ENCODE measurements at regions not wholly inside any gene's neighbourhood (a gene's known extent, or its start where the extent isn't known, plus 50 kb on each side); places are given as distances from the start of the nearest gene placed in this dataset.

DNA sequence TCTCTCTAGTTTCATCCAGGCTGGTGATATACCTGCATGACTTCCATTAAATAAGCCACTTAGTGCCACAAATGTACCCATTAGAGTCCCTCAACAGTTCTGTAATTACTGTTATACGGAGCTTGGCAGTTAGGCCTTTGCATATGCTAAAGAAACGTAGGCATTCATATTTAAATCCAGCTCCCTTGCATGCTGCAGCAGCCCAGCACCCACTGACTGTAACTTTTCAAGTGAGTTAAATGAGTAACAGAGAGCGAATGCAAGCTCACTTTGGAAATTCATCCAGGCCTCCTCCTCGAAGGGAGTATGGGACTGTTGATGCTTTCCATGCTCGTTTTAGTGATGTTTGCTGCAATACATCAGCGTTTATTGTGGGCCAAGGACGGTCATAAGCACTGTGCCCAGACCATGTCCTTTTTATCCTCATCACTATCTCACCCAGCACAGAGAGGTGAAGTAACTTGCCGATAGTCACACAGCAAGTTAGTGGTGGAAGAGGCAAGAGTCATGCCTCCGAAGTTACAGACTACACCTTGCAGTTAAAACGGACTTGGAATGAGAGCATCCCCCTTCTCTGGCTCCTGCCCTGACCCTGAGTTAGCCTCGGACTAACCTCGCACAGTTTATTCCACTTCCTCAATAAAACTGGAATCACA, 179.4 kb upstream of the PDE10A start:
- Histone ChIP-seq H3K79me1 (ENCODE audit: low read depth in 1 of 2, low read length in 2 of 2) (no peaks in the 10 kb centered on the region), H2BK120ac (ENCODE audit: low read depth, low read length) (no peak overlapping the region), H3K9ac (ENCODE audit: low read depth, low read length) (no peak overlapping the region), H3K56ac (ENCODE audit: extremely low read depth, insufficient read depth, low read length) (no peak overlapping the region), H3K36me3 (ENCODE audit: control insufficient read depth, insufficient read depth, low read length) (no peaks in the 10 kb centered on the region), H3K4ac (ENCODE audit: low read depth, low read length) (no peak overlapping the region), H4K20me1 (ENCODE audit: insufficient read depth, low read length) (no peaks in the 10 kb centered on the region; the same call in 1 of the 2 replicates), H2AFZ (replicated peaks; ENCODE audit: low read length, poor library complexity) (no peak overlapping the region), H4K5ac (ENCODE audit: low read depth, low read length) (no peak overlapping the region), H3K27me3 (ENCODE audit: control insufficient read depth, insufficient read depth, low read length) (no peaks in the 10 kb centered on the region), H2AK9ac (replicated peaks; ENCODE audit: low read depth, low read length, poor library complexity) (no peak overlapping the region), H3K9me3 (ENCODE audit: control insufficient read depth, insufficient read depth, low read length) (no peaks in the 10 kb centered on the region), H2BK15ac (ENCODE audit: low read depth, low read length) (no peak overlapping the region), H4K8ac (ENCODE audit: low read depth in 2 of 2, low read length in 2 of 2) (no peak overlapping the region), H2BK20ac (ENCODE audit: low read depth, low read length) (no peak overlapping the region), H2BK5ac (ENCODE audit: low read depth, low read length, poor library complexity, severe bottlenecking) (no peak overlapping the region), H3K4me3 (ENCODE audit: insufficient read depth, low read depth, low read length) (no peak overlapping the region), H3K4me2 (ENCODE audit: low read depth, low read length) (no peak overlapping the region), H4K91ac (ENCODE audit: insufficient read depth, low read depth, low read length) (no peak overlapping the region), H3K23ac (ENCODE audit: low read depth, low read length) (no peak overlapping the region), H3K27ac (ENCODE audit: insufficient read depth, low read length) (no peak overlapping the region), H3K18ac (ENCODE audit: low read depth, low read length) (no peak overlapping the region), H2AK5ac (ENCODE audit: low read depth, low read length) (no peak overlapping the region), H3K9me1 (ENCODE audit: insufficient read depth, low read length) (0 out of 2 replicates have a peak, but pooled peaks cover 2% of the 10 kb centered on the region), H3K4me1 (ENCODE audit: control insufficient read depth, insufficient read depth, low read length) (peaks cover 4% of the 10 kb centered on the region), H3K14ac (replicated peaks; ENCODE audit: low read depth, low read length) (no peak overlapping the region)
- 80% methylated on average over 3 of the region's 12 CpGs; no CpG with 5 or more reads in 1 of the 2 experiments for whole genome bisulfite sequencing, 2 experiments (ENCODE audit: extremely low coverage in 2 of 2, insufficient read length in 1 of 2)
- DNase-seq, result no peak
- dilution Hi-C loops (cut with HindIII; ENCODE audit: low sequenced_read_pairs, unreplicated experiment) (no loop called here), intact Hi-C loops (cut with micrococcal nuclease) (no loop called here), in situ Hi-C loops (cut with MboI; ENCODE audit: low sequenced_read_pairs) (no loop called here)
- ATAC-seq (ENCODE audit: low read depth), result no peak
- ChIA-PET CTCF (interaction anchor here (0.6 to 1.4 kb wide), 2 partner anchors 268 to 402 kb away, joined by 3 to 6 read pairs; no protein-coding TSS in a partner anchor), POLR2A (ENCODE audit: unreplicated experiment) (no interaction called here)
- TF ChIP-seq RAD21 (IDR thresholded peaks at IDR 0.05; ENCODE audit: low read length) (no peak), SMC3 (IDR thresholded peaks at IDR 0.05; ENCODE audit: low read depth, low read length) (no peak), NFE2L2 (IDR thresholded peaks at IDR 0.05; ENCODE audit: low read depth, low read length) (no peak), FOS (IDR thresholded peaks at IDR 0.05; ENCODE audit: low read depth, low read length) (no peak), MAFK (IDR thresholded peaks at IDR 0.05; ENCODE audit: low read depth, low read length) (no peak)
- no TSS peak for BruUV-seq (replicated peaks)
